Psoas muscle (tissue), 7 donors: ENCODE measurements at regions not wholly inside any gene's neighbourhood (a gene's known extent, or its start where the extent isn't known, plus 50 kb on each side); places are given as distances from the start of the nearest gene placed in this dataset.

Source experiments
- ATAC-seq, 4 donors: fragments of 200-7000 bp; cut with Tn5 transposase; one replicate each; pipeline ENCODE4 v1.9.1; 2020; ENCODE audit warnings: moderate library complexity in 3 of 4, mild to moderate bottlenecking in 2 of 4
- DNase-seq, 2 donors: peaks; one replicate each; pipeline ENCODE4 v3.0.0-alpha.2; 2020
- H3K27ac ChIP-seq: fragments of 200-600 bp; one replicate; pipeline ENCODE4 v1.8.0; 2022
- H3K27me3 ChIP-seq, 3 donors: fragments of 200-600 bp in 1 of 3; one replicate each; pipeline versions ENCODE4 v1.6.1 to v1.8.0; 2013 to 2022; ENCODE audit warnings: low read length in 2 of 3, mild to moderate bottlenecking in 2 of 3, moderate library complexity in 1 of 3; ENCODE audit not compliant: insufficient read depth in 3 of 3
- H3K36me3 ChIP-seq, 2 donors: fragments of 200-600 bp in 1 of 2; one replicate each; pipeline versions ENCODE4 v1.6.1 to v1.8.0; 2013 to 2022; ENCODE audit warnings: low read depth in 1 of 2, mild to moderate bottlenecking in 1 of 2, moderate library complexity in 1 of 2; ENCODE audit not compliant: insufficient read depth in 1 of 2
- H3K4me1 ChIP-seq: fragments of 200-600 bp; one replicate; pipeline ENCODE4 v1.8.0; 2022
- H3K4me3 ChIP-seq: fragments of 200-600 bp; one replicate; pipeline ENCODE4 v1.8.0; 2022; ENCODE audit warnings: mild to moderate bottlenecking
- H3K9me3 ChIP-seq: fragments of 200-600 bp; one replicate; pipeline ENCODE4 v1.8.0; 2022
- CTCF ChIP-seq: fragments of 200-600 bp; IDR thresholded peaks from one replicate; pipeline ENCODE4 v1.8.0; 2022; ENCODE audit warnings: antibody characterized with exemption
- WGBS, 3 donors: extraction: QIAGEN DNeasy Blood & Tissue Kit; methylation state at CpG; one replicate each; pipeline versions ENCODE4 v1.1.6 to v1.1.7; 2013; 5-methylcytosine and 5-hydroxymethylcytosine counted together
- intact Hi-C, 2 donors: fragments of 100-400 bp; cut with DNase I; formaldehyde crosslinking; loops; one replicate each; pipeline versions ENCODE4 v1.11.0 to v1.14.2; 2022
- donor health status: healthy with polysubstance abuse.
- donor health status: DM: no; HTN: no; CAD: no; lungs with moderate emphysema.
- donor health status: Bipolar disorder and iron deficiency.
- donor health status: healthy.
- donor health status: DM: yes; HTN: yes; CAD: no.
- donor health status: DM: no; HTN: no; CAD: no.
- donor health status: DM: yes; HTN: yes; CAD: no.

GRCh38 chr10:21217107-21217506 lies 308.4 kb downstream of the SKIDA1 start:
- 37 to 41% (median 39%) methylated on average over 3 of the region's 3 CpGs for WGBS, 3 donors
- no peak for ATAC-seq

GRCh38 chr10:21214329-21214728 lies 311.2 kb downstream of the SKIDA1 start:
- no peak for TF ChIP-seq CTCF
- ATAC-seq (no peak), DNase-seq (no peak)
- Histone ChIP-seq H3K36me3 (no peaks in the 10 kb centered on the region), H3K9me3 (no peaks in the 10 kb centered on the region), H3K27ac (no peak overlapping the region), H3K4me3 (no peak overlapping the region), H3K27me3 (no peaks in the 10 kb centered on the region), H3K4me1 (no peaks in the 10 kb centered on the region)
- intact Hi-C loops: no loop called here
- 96 to 98% (median 97%) methylated on average over 3 of the region's 3 CpGs for WGBS, 3 donors

More at GRCh38 chr10:21217107-21217506, 308.4 kb downstream of the SKIDA1 start:
- no peaks in the 10 kb centered on the region for H3K9me3 ChIP-seq
- H3K27me3 ChIP-seq: no peaks in the 10 kb centered on the region
- intact Hi-C loops: no loop called here
- no peak overlapping the region for H3K27ac ChIP-seq
- H3K4me1 ChIP-seq: no peaks in the 10 kb centered on the region
- TF ChIP-seq CTCF: no peak
- H3K36me3 ChIP-seq: no peaks in the 10 kb centered on the region
- no peak overlapping the region for H3K4me3 ChIP-seq
- DNase-seq: no peak

GRCh38 chr10:21213381-21213780 lies 312.1 kb downstream of the SKIDA1 start:
- H3K4me3 ChIP-seq: no peak overlapping the region
- no peak for TF ChIP-seq CTCF
- no peaks in the 10 kb centered on the region for H3K27me3 ChIP-seq
- ATAC-seq (no peak), DNase-seq (no peak)
- H3K27ac ChIP-seq: no peak overlapping the region
- intact Hi-C loops: no loop called here
- whole genome bisulfite sequencing, 3 donors: 74 to 81% (median 79%) methylated on average over 6 of the region's 6 CpGs
- no peaks in the 10 kb centered on the region for H3K4me1 ChIP-seq
- no peaks in the 10 kb centered on the region for H3K9me3 ChIP-seq
- no peaks in the 10 kb centered on the region for H3K36me3 ChIP-seq

GRCh38 chr10:21212912-21213311 lies 312.6 kb downstream of the SKIDA1 start:
- Histone ChIP-seq H3K27ac (no peak overlapping the region), H3K27me3 (no peaks in the 10 kb centered on the region), H3K4me3 (no peak overlapping the region), H3K9me3 (peaks cover 4% of the 10 kb centered on the region), H3K36me3 (no peaks in the 10 kb centered on the region), H3K4me1 (no peaks in the 10 kb centered on the region)
- no peak for TF ChIP-seq CTCF
- intact Hi-C loops: no loop called here
- ATAC-seq: no peak
- no peak for DNase-seq
- 26 to 51% (median 43%) methylated on average over 5 of the region's 5 CpGs for WGBS, 3 donors

- DNase-seq (no peak), ATAC-seq (no peak)
- no peak for TF ChIP-seq CTCF
- H3K9me3 ChIP-seq: peaks cover 5% of the 10 kb centered on the region
- no peak overlapping the region for H3K27ac ChIP-seq
- no peaks in the 10 kb centered on the region for H3K4me1 ChIP-seq
- intact Hi-C loops: no loop called here
- 71 to 81% (median 73%) methylated on average over 11 of the region's 11 CpGs for WGBS, 3 donors
- H3K36me3 ChIP-seq: no peaks in the 10 kb centered on the region
- no peak overlapping the region for H3K4me3 ChIP-seq
- H3K27me3 ChIP-seq: no peaks in the 10 kb centered on the region
These were observed 313.1 kb downstream of the SKIDA1 start for GRCh38 chr10:21212348-21212747.
